Activated naive CD4-positive, alpha-beta T cell treated with anti-CD3 and anti-CD28 coated beads, Interleukin-2, amount 50 U/mL, for 72 hours (primary cell): ENCODE measurements at regions not wholly inside any gene's neighbourhood (a gene's known extent, or its start where the extent isn't known, plus 50 kb on each side); places are given as distances from the start of the nearest gene placed in this dataset.

ENCODE experiments used
- ATAC-seq, 2 donors: fragments of 150-1000 bp; cut with Tn5 transposase; 2 replicates each; pipeline ENCODE4 v1.10.0; 2021; ENCODE audit warnings: mild to moderate bottlenecking in 2 of 2, moderate library complexity in 2 of 2
- DNase-seq, 2 donors: peaks; one replicate each; pipeline ENCODE4 v3.0.0; 2021 to 2022; ENCODE audit warnings: low spot score in 2 of 2
- H3K27ac Mint-ChIP-seq, 2 donors: one replicate each; pipeline ENCODE4 v1.8.0; 2022; ENCODE audit warnings: mild to moderate bottlenecking in 2 of 2, mixed read lengths in 2 of 2
- H3K36me3 Mint-ChIP-seq, 2 donors: one replicate each; pipeline ENCODE4 v1.8.0; 2022; ENCODE audit warnings: mixed read lengths in 2 of 2
- H3K9me3 Mint-ChIP-seq, 2 donors: one replicate each; pipeline ENCODE4 v1.8.0; 2022; ENCODE audit warnings: mixed read lengths in 2 of 2

DNA sequence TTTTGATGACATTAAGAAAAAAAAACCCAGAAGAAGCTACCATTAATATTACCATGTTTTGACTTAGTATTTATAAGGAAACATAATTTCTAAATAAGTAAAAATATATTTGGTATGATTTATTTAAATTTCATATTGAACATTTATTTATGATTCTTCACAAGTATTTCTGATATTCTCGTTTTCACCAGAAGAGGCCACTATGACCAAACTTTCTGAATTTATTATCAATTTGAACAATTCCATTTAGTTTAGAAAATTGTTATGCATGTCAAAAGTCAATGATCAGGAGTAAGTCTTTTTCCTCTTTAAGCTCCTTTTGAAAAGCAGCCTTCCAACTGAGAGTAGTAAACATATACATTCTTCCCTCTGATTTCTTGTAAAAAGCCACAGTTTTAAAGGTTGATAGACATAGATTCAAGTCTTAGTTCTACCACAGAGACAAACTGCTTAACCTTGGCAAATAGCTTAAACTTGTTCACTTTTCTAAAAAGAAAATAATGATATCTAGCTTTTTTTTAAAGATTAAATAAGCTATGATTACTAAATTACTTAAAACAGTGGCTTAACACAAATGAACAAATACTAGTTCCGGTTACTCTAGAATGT, 329.9 kb downstream of the TRIB2 start:
- Mint-ChIP-seq H3K9me3 (peaks cover 5 to 8% of the 10 kb centered on the region in 2 donors), H3K36me3 (peaks cover under 1 to 8% of the 10 kb centered on the region in 2 donors), H3K27ac (no peak overlapping the region)
- no peak for ATAC-seq
- DNase-seq = no peak

DNA sequence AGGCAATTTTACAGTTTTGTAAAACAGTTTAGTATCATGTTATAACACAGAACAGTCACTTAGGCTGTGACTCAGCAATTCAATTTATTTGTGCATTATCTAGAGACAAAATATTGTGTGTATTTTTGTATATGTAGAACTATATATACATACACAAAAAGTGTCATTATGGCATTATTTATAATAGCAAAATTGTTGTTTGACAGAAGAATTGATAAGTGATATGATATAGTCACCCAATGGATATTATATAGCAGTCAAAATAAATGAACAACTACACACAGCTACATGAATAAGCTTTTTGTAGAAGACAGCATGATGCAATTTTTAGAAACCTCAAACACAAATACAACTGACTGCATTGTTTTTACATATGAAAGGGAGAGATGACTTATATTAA, 334.0 kb downstream of the TRIB2 start:
- H3K9me3 Mint-ChIP-seq = no peaks in the 10 kb centered on the region
- ATAC-seq (no peak), DNase-seq (no peak)
- H3K27ac Mint-ChIP-seq = no peak overlapping the region
- no peaks in the 10 kb centered on the region for H3K36me3 Mint-ChIP-seq

DNA sequence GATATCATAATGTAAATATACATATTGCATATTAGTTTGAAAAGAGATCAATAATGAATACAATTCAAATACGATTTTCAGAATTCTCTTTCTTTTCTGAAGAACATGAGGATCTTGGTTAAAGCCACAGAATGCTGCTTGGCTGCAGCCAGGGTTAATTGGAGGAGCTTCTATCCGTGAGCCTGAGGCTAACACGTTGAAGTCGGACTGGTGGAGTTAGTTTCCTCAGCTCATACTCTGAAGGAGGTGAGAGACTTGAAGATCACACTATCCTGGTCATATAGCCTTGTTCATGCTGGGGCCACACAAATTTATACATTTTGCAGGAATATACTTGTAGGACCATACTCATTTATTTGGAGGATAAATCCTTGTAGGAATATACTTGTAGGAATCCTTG, 335.8 kb downstream of the TRIB2 start:
- DNase-seq (no peak), ATAC-seq (no peak)
- no peak overlapping the region for H3K27ac Mint-ChIP-seq
- no peaks in the 10 kb centered on the region for H3K36me3 Mint-ChIP-seq
- no peaks in the 10 kb centered on the region for H3K9me3 Mint-ChIP-seq

DNA sequence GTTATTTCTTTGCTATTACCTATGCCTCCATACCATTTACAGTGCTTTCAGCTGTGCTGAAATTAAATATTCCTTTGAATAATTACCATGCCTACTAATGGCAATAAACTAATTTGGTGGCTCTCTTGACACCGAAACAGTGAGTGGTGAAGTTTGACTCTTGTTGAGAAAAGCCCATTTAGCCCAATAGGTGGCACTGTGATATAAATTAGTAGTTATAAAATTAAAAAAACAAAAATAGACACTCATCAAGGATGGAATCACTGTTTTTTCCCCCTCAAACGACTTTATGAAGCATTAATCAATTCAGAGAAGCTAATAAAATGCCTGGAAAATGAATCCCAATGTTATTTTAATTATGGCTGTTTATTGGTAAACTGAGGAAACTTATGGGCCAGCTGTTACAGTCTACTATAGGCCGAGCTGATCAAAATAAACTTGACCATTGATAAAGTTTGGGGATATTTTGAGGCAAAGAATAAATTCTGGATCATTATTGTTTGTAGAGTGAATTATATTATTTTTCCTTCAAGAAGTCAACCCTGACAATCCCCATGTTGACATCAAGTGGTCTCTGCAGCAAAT, 339.6 kb downstream of the TRIB2 start:
- no peaks in the 10 kb centered on the region for H3K9me3 Mint-ChIP-seq
- ATAC-seq = no peak
- no peak for DNase-seq
- no peak overlapping the region for H3K27ac Mint-ChIP-seq
- no peaks in the 10 kb centered on the region for H3K36me3 Mint-ChIP-seq

DNA sequence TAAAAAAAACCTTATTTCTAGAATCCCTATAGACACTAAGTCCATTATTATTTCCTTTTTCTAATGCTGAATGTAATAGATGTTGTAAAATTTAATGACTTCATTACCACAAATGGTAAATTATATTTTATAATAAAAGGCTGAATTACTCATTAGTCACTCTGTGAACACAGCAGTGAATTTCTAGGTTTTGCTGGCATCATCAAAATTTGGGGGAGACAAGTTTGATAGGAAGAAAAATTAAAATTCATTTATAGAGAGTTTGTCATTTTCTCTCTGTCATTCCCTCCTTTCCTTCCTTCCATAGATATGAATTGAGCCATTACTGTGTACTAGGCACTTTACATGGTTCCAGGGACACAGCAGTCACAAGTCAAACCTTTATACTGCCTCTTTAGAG, 340.9 kb downstream of the TRIB2 start:
- H3K27ac Mint-ChIP-seq = no peak overlapping the region
- H3K9me3 Mint-ChIP-seq = no peaks in the 10 kb centered on the region
- H3K36me3 Mint-ChIP-seq = no peaks in the 10 kb centered on the region
- ATAC-seq = no peak
- DNase-seq = no peak

DNA sequence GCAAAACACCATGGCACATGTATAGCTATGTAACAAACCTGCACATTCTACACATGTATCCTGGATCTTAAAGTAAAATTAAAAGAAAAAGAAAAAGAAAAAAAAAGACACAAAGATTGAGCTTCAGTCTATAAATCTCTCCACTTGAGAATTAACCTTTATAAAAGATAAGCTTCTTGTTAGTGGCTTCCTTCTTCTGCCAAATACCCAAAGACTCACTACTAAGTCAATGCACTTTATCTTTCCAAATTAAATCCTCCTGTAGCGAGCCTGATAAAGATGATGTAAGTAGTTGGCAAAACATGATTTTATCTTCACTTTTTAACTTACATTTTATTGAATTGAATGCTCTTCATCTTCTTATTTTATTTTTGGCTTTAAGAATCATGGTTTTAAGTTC, 349.9 kb downstream of the TRIB2 start:
- Mint-ChIP-seq H3K27ac (no peak overlapping the region), H3K36me3 (no peaks in the 10 kb centered on the region), H3K9me3 (no peaks in the 10 kb centered on the region)
- DNase-seq (no peak), ATAC-seq (no peak)

DNA sequence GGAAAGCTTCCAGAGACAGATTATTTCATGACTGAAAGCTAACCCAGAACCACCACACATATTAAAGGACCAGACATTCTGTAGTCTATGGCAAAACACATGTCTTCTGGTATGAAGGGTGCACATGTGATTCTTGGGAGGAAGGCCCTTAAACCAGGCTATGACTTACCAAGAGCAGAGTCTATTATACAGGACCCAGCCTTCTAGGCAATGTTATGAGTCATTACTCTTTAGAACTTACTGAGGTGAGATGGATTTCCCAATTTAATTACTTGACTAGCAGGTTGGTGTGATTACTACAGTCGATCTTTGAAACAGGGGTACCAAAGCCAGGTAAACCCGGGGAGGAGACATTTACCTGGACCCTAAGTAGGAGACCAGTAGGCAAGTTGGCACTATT, 350.8 kb downstream of the TRIB2 start:
- Mint-ChIP-seq H3K9me3 (no peaks in the 10 kb centered on the region), H3K27ac (no peak overlapping the region), H3K36me3 (no peaks in the 10 kb centered on the region)
- DNase-seq (no peak), ATAC-seq (no peak)

DNA sequence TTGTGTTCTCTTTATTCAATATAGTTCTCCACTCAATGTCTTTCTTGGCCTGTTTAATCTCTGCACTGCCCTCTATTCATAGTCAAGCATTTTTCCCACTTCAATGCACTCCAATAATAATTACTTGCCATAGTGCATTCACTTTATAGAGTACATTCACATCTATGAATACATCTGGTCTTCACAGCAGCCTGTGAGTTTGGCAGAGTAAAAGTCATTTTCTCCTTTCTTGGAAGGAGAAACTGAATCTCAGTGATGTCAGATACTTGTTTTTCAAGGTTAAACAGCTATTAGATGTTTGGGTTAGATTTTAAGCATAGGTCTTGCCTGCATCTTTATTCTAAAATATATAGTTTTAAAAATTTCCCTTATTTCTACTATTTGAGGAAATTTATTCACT, 373.2 kb downstream of the TRIB2 start:
- DNase-seq (no peak), ATAC-seq (no peak)
- H3K36me3 Mint-ChIP-seq = no peaks in the 10 kb centered on the region
- no peak overlapping the region for H3K27ac Mint-ChIP-seq
- H3K9me3 Mint-ChIP-seq = no peaks in the 10 kb centered on the region

DNA sequence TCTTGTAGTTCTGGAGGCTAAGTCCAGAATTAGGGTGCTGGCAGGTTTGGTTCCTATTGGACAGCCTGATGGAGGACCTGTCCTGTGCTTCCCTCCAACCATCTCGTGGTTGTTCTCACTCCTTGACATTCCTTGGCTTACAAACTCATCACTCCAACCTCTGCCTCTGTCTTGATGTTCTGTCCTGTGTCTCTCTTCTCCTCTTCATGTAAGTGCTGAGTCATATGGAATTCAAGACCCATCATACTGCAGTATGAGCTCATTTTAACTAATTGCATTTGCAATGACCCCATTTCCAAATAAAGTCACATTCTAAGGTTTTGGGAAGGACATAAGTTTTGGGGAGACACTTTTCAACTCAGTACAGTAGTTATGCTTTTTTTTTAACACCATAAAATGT, 374.7 kb downstream of the TRIB2 start:
- Mint-ChIP-seq H3K9me3 (no peaks in the 10 kb centered on the region), H3K27ac (no peak overlapping the region), H3K36me3 (no peaks in the 10 kb centered on the region)
- DNase-seq (no peak), ATAC-seq (no peak)

DNA sequence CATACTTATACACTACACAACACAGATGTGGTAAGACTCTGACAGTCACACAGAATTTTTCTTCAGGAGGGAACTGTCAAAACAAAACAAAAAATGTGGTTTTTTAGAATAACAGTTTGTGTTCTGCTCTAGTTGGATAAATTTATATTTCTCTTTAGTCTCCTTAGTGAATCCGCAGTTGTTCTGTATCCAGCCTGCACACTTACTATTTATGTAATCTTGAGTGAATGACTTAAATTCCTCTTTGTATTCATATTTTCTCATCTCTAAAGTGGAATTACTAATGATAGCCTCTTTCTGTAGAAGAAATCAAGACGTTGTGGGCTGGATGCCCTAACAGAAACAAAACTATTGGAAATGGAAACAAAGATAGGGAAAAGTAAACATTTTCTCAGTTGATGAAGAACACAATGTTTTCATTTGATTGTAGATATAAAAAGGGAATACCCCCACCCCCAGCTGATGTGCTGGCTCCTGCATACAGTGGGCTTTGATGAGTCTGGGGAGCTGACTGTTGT, 375.2 kb downstream of the TRIB2 start:
- H3K36me3 Mint-ChIP-seq = no peaks in the 10 kb centered on the region
- no peak for ATAC-seq
- H3K9me3 Mint-ChIP-seq = peaks cover 0 to under 1% of the 10 kb centered on the region in 2 donors

DNA sequence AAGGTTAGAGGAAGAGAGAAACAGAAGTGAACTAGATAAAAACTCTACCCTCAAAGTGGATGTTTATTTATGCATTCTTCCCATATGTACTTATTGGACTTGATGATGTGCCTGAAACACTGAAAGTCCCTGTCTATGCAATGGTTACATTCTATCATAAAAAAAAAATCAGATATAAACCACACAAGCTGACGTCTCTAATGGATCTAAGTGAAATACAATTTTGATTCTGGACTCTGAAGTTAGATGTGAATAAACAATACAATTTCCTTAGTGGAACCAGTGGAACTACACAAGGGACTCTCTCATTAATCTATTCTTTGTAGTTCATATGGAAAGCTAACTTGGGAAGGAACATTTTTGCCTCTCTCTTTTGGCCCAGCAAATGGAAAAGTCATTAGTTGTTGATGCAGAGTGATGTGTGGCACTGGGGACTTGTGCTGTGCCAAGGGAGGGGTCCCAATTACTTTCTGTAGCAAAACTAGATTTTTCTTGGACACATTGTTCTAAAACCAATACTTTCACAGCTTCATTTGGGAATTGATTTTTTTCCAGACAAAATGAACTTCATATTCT, 376.8 kb downstream of the TRIB2 start:
- no peak for ATAC-seq

More for the DNA sequence above, 375.2 kb downstream of the TRIB2 start:
- H3K27ac Mint-ChIP-seq = no peak overlapping the region
- DNase-seq = no peak

DNA sequence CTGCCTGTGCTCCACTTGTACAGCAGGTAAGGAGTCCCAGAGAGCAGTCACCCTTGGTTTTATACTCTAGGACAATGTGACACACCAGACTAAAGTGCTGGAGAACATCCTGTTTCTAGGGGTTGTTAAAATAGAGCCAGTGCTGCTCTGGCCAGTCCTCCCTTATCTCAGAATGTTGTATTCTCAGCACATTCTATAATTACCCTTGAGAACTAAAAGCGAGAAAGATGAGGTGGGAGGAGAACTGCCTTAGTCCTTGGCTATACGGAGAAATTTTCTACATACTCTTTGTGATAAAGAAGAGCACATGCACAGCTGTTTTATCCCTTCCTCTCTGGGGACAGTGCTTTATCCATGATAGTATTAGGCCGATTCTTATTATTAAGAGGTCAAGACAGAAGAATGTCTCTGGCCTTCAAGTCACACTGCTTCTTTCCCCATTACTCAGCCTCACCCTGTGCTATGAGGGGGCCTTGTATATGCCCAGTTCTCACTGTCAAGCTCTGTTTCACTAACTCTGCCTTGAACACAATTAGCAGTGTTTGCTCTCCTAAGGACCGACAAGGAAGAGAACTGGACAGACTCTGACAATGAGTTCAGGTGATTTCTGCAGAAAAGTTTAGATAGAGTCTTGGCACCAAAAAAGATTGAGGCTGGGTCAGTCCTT, 385.8 kb downstream of the TRIB2 start:
- ATAC-seq (no peak), DNase-seq (no peak)
- H3K27ac Mint-ChIP-seq = no peak overlapping the region
- H3K9me3 Mint-ChIP-seq = peaks cover 15 to 18% of the 10 kb centered on the region in 2 donors
- H3K36me3 Mint-ChIP-seq = peaks cover 0 to 13% of the 10 kb centered on the region in 2 donors

More for the DNA sequence above, 376.8 kb downstream of the TRIB2 start:
- Mint-ChIP-seq H3K27ac (no peak overlapping the region), H3K36me3 (peaks cover 0 to under 1% of the 10 kb centered on the region in 2 donors), H3K9me3 (peaks cover 2 to 4% of the 10 kb centered on the region in 2 donors)
- no peak for DNase-seq

DNA sequence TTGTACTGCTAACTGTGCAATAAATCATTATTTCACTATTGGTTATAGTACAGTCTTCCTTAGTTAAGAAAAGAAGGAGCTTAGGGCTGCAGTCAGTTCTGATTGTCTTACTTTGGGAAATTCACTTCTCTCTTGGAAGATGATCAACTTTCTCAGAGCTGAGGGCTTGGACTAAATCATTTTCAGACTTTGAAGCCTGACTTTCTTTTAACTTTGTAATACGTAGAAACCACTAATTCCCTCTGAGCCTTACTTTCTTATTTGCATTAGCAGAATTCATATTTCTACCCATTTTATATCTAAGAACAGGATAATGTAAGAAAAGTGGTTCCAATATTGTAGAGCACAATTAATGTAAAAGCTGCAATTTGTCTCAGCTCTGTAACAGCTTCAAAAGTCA, 386.4 kb downstream of the TRIB2 start:
- Mint-ChIP-seq H3K9me3 (peaks cover 15 to 18% of the 10 kb centered on the region in 2 donors), H3K36me3 (peaks cover 0 to 13% of the 10 kb centered on the region in 2 donors), H3K27ac (no peak overlapping the region)
- ATAC-seq = no peak
- DNase-seq = no peak

DNA sequence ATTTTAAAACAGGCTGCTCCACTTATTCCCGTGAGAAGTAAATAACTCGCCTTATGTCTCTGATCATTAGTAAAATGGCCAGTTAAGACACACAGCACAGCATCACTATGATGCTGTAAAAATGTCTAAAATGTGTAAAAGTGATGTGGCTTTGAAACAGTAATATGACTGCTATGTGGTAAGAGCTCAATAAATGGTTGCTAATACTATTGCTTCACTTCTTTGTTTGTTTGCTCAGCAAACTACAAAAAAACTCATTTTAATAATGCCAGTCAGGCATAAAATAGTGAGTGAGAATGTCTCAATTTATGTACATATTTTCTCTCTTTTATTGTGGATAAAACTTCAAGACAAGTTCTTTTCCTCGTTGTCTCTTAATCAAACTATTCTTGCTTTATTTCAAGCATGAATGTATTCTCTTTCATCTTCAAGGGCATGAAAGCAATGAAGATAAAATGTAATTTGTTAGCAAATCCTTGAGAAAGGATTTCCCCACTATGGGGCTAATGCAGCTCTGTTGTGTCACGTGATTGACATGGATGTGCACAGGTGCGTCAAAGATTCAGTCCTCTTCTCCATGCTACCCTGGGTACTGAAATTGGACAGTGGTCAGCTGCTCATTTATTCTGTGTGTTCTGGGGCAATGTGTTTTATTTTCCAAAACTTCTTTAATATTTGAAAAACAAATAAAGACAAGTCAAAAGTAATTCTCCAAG, 387.2 kb downstream of the TRIB2 start:
- peaks cover 0 to 8% of the 10 kb centered on the region in 2 donors for H3K36me3 Mint-ChIP-seq

DNA sequence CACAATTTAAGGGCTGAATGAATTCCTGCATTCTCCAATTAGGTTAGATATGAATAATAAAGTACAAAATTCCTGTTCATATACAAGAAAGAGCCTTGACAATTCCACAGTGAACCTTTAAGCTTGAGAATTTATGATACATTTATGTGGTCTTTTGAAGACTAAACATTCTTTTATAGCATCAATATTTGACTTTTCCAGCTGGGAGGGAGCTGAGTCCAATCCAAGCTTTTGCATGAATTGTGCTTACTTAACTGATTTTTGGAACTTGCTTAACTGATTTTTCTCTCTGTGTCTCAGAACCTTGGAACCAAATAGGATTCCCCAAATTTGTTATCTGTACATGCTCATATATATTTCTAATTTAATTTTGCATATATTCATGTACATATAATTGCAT, 388.0 kb downstream of the TRIB2 start:
- no peak overlapping the region for H3K27ac Mint-ChIP-seq
- peaks cover 6 to 8% of the 10 kb centered on the region in 2 donors for H3K9me3 Mint-ChIP-seq
- ATAC-seq (no peak), DNase-seq (no peak)
- peaks cover 0 to 1% of the 10 kb centered on the region in 2 donors for H3K36me3 Mint-ChIP-seq

More for the DNA sequence above, 387.2 kb downstream of the TRIB2 start:
- DNase-seq (no peak), ATAC-seq (no peak)
- H3K27ac Mint-ChIP-seq = no peak overlapping the region
- peaks cover 14 to 15% of the 10 kb centered on the region in 2 donors for H3K9me3 Mint-ChIP-seq

DNA sequence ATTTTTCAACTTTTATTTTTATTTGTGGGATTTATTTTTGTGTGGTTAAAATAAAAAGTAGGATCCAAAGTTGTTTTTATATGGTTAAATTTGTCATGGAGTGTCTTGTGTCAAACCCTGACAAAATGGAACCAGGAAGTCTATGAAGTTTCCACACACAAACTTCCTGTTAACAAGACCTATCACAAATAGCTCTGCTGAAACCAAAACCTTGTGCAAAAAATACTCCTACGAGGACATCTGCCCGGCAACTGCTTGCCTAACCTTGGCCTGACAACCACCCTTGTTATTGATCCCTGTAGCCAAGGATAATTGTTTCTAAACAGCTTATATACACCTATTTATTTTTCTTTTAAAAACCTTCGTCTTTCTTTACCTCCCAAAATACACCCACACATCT, 389.6 kb downstream of the TRIB2 start:
- ATAC-seq = no peak
- Mint-ChIP-seq H3K9me3 (no peaks in the 10 kb centered on the region), H3K27ac (no peak overlapping the region), H3K36me3 (no peaks in the 10 kb centered on the region)
- no peak for DNase-seq

DNA sequence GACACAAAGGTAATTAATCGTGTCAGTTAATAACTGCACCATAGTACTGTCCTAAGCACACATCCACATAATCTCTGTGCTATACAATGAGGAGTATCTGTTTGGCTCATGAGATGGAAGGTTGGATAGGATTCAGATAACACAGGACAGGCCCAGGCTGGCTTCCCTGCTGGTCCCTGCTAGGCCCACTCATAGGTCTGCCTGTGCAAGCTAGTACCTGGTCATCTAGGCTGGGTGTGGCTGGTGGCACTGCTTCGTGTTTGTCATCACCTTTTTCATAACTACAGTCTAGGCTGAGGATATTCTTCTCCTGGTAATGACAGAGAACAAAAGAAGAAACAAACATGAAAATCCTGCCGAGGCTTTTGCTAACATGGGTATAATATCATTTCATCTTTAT, 392.8 kb downstream of the TRIB2 start:
- Mint-ChIP-seq H3K36me3 (no peaks in the 10 kb centered on the region), H3K27ac (no peak overlapping the region), H3K9me3 (no peaks in the 10 kb centered on the region)
- ATAC-seq (no peak), DNase-seq (no peak)
